Tibial nerve (tissue), 4 donors: ENCODE measurements at regions not wholly inside any gene's neighbourhood (a gene's known extent, or its start where the extent isn't known, plus 50 kb on each side); places are given as distances from the start of the nearest gene placed in this dataset.

ENCODE experiments used
- CTCF ChIP-seq, 5 experiments: fragments of 200-600 bp in 3 of 5; fragments of 450-650 bp in 2 of 5; sonication (generic) in 3 of 5; IDR thresholded peaks; one replicate each; pipeline ENCODE4 v1.5.1; 2016 to 2019; ENCODE audit warnings: antibody characterized with exemption in 5 of 5, mild to moderate bottlenecking in 3 of 5, moderate library complexity in 2 of 5
- EP300 ChIP-seq, 2 donors: sonication (generic); formaldehyde crosslinking; IDR thresholded peaks; one replicate each; pipeline ENCODE4 v1.6.1; 2017; ENCODE audit warnings: antibody characterized with exemption in 2 of 2, mild to moderate bottlenecking in 1 of 2
- POLR2A ChIP-seq, 2 donors: fragments of 450-650 bp; IDR thresholded peaks; one replicate each; pipeline ENCODE4 v1.6.1; 2017; ENCODE audit warnings: antibody characterized with exemption in 2 of 2, mild to moderate bottlenecking in 2 of 2, moderate library complexity in 2 of 2

- TF ChIP-seq CTCF (IDR thresholded peaks at IDR 0.05), result no peak
- no peak for TF ChIP-seq POLR2A (IDR thresholded peaks at IDR 0.05)
- no peak for TF ChIP-seq EP300 (IDR thresholded peaks at IDR 0.05)
Observed at GRCh38 chr6:139553916-139554315, 179.5 kb upstream of the CITED2 start.
